ENCODE measurements at regions not wholly inside any gene's neighbourhood (a gene's known extent, or its start where the extent isn't known, plus 50 kb on each side); places are given as distances from the start of the nearest gene placed in this dataset.

DNA sequence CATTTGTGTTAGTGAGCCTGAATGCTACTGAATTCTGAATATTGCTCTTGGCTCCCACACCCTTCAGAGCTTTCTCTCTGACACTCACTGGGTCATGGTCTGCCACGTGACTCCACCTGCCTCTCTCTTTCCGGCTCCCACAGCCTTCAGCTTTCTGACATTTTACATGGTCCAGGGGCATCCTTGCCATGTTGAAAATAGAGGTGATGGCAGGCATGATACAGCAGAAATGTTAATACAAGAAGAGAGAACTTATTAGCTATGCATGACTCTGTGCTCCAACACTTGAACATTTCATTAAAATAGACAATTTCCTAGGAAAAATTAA is 90.3 kb upstream of the CLDN5 start:
- TF ChIP-seq POLR2A (IDR thresholded peaks at IDR 0.05; ENCODE audit: low read depth, low read length) (no peak), POLR2AphosphoS5 (IDR thresholded peaks at IDR 0.05; ENCODE audit: low read depth, low read length) (no peak), TAF1 (IDR thresholded peaks at IDR 0.05; ENCODE audit: borderline replicate concordance, low read depth, low read length) (no peak)
- FAIRE-seq (peak; percentile 42), DNase-seq (ENCODE audit: insufficient read length) (no peak)

DNA sequence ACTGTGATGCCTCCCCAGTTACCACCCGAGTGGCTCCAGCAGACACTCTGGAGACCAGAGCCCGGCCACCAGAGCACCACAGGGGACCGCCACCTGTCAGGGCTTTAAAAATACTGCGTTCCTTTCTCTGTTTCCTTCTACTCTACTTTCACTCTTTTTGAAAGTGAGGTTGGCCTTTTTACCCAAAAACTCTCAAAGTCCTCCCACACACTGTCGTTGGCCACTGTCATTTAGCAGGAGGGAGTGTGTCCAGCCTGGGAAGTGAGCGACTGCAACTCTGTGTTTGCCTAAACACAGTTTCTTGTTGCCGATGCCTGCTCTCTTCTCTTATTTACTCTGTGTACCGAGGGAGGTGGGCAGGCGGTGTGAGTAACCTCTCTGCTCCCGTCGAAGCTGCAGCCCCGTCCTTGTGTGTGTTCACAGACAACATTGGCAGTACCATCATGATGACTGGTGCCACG is 90.8 kb upstream of the CLDN5 start:
- no peak for TF ChIP-seq POLR2A (IDR thresholded peaks at IDR 0.05; ENCODE audit: low read depth, low read length)
- FAIRE-seq (no peak), DNase-seq (ENCODE audit: insufficient read length) (no peak)

DNA sequence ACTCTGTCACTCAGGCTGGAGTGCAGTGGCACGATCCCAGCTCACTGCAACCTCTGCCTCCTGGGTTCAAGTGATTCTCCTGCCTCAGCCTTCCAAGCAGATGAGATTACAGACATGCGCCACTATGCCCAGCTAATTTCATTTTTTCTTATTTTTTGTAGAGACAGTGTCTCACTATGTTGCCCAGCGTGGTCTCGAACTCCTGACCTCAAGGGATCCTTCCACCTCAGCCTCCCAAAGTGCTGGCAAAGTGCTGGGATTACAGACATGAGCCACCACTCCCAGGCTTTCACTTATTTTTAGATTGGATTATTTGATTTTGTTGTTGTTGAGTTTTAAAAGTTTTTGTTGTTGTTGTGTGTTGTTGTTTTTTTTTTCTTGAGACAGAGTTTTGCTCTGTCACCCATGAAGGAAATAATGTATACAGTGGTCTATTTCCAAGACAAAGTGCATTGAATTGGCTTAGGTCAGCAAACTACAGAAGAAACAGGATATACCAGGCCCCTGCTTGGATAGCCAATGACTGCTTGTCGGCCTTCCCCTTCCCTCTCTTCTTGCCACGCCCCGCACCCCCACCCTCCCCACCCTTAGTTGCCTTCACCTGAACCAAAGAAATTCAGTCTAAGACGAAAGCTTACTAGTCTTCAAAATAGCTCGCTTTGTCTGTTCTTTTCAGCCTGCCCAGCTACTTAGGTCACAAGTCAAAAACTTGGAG is 91.8 kb upstream of the CLDN5 start:
- FAIRE-seq (no peak), DNase-seq (ENCODE audit: insufficient read length) (no peak)
- TF ChIP-seq TAF1 (IDR thresholded peaks at IDR 0.05; ENCODE audit: borderline replicate concordance, low read depth, low read length) (no peak), POLR2AphosphoS5 (IDR thresholded peaks at IDR 0.05; ENCODE audit: low read depth, low read length) (no peak), POLR2A (IDR thresholded peaks at IDR 0.05; ENCODE audit: low read depth, low read length) (no peak)

DNA sequence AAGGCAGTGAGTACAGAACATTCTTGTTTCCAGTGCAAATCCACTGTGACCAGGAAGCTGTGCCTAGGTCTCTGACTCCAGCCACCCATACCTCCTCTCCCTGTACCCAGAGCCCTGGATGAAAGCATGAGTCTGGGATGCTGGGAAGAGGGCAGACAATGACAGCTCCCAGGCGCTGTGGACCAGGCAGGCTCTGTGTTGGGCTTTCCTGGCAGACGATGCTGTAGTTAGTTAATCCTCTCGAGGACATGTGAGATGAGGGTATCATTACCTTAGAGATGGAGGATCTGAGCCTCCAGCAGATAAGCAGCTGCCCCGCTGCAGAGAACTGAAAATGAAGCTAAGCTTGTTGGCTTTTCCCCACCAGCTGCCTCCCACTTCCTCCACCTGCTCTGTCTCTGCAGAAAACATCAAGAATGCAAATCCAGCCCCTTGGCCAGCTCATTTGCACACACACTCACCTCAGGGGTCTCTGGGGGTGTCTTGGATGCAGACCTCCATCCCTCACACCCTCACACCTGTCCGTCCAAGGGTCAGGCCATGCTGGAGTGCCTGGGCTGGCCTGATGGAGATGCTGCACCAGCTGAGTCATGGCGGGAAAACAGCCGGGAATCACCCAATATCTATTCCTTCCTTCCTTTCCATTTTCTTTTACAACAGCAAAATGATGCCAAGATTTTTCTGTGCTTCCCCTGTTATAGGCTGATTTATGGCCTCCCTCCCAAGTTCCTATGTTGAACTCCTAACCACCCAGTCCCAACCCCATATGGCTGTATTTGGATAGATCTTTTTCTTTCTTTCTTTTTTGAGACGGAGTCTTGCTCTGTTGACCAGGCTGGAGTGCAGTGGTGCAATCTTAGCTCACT is 94.9 kb upstream of the SEPTIN5 start:
- peak; percentile 50 for DNase-seq (ENCODE audit: insufficient read length)
- FAIRE-seq: peak; percentile 89
- TF ChIP-seq POLR2AphosphoS5 (IDR thresholded peaks at IDR 0.05; ENCODE audit: low read depth, low read length) (no peak), POLR2A (IDR thresholded peaks at IDR 0.05; ENCODE audit: low read depth, low read length) (no peak), TAF1 (IDR thresholded peaks at IDR 0.05; ENCODE audit: borderline replicate concordance, low read depth, low read length) (no peak; the same call in 1 of the 2 replicates)

DNA sequence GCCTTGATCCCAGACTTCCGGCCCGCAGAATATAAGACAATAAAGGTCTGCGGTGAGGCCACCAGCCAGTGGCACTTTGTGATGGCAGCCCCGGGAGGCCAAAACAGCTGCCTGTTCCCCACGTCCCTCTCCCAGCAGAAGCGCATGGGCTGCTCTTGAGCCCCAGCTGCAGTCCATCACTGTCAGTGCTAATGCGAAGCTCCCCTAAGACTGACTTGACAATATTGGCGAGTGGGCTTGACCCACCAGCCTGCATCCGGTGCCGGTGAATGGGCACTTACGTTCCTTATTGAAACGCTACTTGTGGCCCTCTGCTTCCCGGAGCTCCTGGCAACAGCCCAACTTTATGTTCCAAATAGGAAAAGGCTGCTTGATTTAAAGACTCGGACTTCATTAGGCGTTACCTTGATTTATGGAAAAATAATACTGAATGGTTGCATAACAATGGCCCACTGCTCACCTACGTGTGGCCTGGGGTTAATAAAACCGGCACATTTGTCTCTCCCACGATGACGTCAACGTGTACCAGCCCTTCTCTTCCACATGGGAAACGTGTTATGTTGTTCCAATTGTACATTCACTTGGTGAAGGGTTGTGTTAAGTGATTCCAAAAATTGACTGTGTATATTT is 93.4 kb upstream of the SEPTIN5 start:
- no peak for TF ChIP-seq TAF1 (IDR thresholded peaks at IDR 0.05; ENCODE audit: borderline replicate concordance, low read depth, low read length)
- TF ChIP-seq POLR2A (IDR thresholded peaks at IDR 0.05; ENCODE audit: low read depth, low read length): no peak
- no peak for TF ChIP-seq POLR2AphosphoS5 (IDR thresholded peaks at IDR 0.05; ENCODE audit: low read depth, low read length)
- no peak for DNase-seq (ENCODE audit: insufficient read length)
- no peak for FAIRE-seq

DNA sequence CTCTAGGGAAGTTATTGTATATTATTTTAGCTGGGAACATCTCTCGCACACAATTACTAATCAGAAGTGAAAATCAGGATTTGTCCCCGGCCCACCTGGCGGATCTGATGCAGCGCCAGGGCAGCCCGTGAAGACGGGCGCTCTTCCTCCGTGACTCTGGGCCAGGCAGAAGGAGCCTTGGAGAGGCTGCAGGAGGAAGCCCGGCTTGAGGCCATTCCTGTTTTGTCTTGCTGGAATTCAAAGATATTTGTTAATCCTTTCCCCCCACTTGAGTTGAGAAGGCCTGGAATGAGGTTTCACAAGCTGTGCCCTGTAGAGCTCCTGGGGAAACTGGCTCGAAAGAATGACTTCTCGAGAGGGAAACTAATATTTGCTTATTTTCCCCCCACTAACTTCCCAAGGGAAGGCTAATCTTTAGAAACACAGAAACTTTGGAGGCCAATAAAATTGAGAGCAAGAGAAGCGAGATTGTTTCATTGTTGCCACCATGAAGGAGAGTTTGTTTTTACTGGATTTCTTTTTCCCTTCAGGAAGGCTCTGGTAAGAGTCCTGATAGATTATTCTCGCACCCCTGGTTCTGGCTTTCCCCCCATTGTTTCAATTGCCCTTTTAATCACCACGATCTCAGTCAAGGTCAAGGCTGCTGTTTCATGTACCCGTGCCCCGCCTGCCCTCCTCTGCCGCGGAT is 92.8 kb upstream of the SEPTIN5 start:
- DNase-seq (ENCODE audit: insufficient read length) (no peak), FAIRE-seq (peak; percentile 53)
- no peak for TF ChIP-seq POLR2A (IDR thresholded peaks at IDR 0.05; ENCODE audit: low read depth, low read length)
- TF ChIP-seq TAF1 (IDR thresholded peaks at IDR 0.05; ENCODE audit: borderline replicate concordance, low read depth, low read length): no peak
- TF ChIP-seq POLR2AphosphoS5 (IDR thresholded peaks at IDR 0.05; ENCODE audit: low read depth, low read length): no peak

DNA sequence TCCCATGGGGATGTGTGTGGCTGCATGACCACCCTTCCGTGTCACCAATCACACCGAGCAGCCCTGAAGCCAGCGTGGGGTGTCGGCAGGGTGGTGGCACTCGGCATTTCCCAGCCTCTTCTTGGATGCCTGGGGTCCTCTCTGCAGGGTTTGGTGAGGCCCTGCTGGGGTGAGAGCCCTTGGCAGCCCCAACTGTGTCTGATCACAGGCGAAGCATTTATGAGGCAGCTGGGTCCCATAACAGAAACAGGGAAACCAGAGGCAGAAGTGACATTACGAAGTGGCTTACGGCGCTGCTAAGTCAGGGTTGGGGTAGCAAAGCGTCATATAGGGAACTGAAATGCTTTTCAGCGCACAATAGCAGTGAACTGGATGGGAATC is 92.3 kb upstream of the SEPTIN5 start:
- DNase-seq (ENCODE audit: insufficient read length) (no peak), FAIRE-seq (peak; percentile 38)

DNA sequence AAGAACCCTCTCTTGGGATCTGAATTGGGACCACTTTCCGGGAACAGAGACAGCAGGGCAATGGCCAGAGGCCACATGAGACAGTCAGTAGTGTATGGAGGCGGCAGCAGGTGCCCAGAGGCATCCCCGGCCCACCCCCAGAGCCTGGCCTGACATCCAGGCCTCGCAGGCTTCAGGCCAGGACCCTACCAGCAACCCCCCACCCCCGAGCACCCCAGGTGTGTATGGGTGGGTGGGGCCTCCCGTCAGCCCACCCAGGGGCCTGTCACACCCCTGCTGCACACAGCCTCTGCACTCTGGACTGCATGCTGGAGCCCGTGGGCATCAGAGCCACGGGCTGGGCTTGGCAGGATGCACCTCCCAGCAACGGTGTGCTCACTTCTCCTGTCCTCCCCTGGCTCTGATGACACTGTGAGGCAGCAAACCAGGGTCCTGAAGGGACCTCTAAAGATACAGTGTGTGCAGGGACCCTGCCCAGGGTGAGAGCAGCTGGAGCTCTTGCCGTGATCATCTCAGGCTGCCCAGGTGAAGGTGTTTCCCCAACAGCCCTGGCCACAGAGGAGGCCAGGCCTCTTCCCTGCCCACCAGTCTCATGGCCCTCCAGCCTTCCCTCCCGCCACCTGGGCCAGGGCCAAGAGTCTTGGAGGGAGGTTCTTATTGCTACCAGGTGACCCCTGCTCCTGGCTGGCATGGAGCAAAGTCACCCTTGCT is 88.8 kb upstream of the SEPTIN5 start:
- no peak for FAIRE-seq
- no peak for TF ChIP-seq TAF1 (IDR thresholded peaks at IDR 0.05; ENCODE audit: borderline replicate concordance, low read depth, low read length)
- TF ChIP-seq POLR2A (IDR thresholded peaks at IDR 0.05; ENCODE audit: low read depth, low read length): no peak
- TF ChIP-seq POLR2AphosphoS5 (IDR thresholded peaks at IDR 0.05; ENCODE audit: low read depth, low read length): no peak
- DNase-seq (ENCODE audit: insufficient read length): no peak

More for the DNA sequence above, 92.3 kb upstream of the SEPTIN5 start:
- TF ChIP-seq TAF1 (IDR thresholded peaks at IDR 0.05; ENCODE audit: borderline replicate concordance, low read depth, low read length): no peak

DNA sequence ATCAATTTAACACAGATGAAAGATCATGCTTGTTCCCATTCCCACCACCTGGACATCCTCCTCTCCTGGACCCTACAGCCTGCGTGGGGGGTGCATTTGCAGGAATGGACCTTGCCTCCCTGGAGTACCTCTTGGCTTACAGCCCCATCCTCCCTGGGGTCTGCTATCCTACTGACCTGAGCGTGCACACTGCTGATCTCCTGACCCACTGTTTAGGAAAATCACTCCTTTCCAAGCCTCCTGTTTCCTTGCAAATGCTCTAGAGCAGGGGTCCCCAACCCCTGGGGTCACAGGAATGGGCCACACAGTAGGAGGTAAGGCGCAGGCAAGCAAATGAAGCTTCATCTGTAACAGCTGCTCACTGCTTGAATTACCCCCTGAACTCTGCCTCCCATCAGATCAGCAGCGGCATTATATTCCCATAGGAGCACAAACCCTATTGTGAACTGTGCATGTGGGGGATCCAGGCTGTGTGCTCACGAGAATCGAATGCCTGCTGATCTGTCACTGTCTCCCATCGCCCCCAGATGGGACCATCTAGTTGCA is 88.2 kb upstream of the SEPTIN5 start:
- DNase-seq (ENCODE audit: insufficient read length): no peak
- FAIRE-seq: no peak
- no peak for TF ChIP-seq TAF1 (IDR thresholded peaks at IDR 0.05; ENCODE audit: borderline replicate concordance, low read depth, low read length)
- TF ChIP-seq POLR2A (IDR thresholded peaks at IDR 0.05; ENCODE audit: low read depth, low read length): no peak
- TF ChIP-seq POLR2AphosphoS5 (IDR thresholded peaks at IDR 0.05; ENCODE audit: low read depth, low read length): no peak

DNA sequence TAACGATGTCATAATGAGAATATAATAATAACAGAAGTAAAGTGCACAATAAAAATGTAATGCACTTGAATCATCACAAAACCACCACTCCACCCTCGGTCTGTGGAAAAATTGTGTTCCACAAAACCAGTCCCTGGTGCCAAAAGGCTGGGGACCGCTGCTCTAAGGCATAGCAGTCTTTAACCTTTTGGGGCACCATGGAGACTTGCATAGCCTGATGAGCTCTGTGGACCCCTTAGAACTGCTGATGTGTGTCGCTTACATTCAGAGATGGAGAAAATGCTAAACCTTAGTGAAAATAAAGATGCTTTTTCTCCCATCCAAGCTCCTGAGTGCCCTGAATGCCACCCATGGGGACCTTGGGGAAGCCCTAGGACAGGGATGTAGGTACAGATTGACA is 87.6 kb upstream of the SEPTIN5 start:
- DNase-seq (ENCODE audit: insufficient read length) (no peak), FAIRE-seq (no peak)
- TF ChIP-seq TAF1 (IDR thresholded peaks at IDR 0.05; ENCODE audit: borderline replicate concordance, low read depth, low read length) (no peak), POLR2A (IDR thresholded peaks at IDR 0.05; ENCODE audit: low read depth, low read length) (no peak), POLR2AphosphoS5 (IDR thresholded peaks at IDR 0.05; ENCODE audit: low read depth, low read length) (no peak)
